HepG2 (cell line): ENCODE measurements at regions not wholly inside any gene's neighbourhood (a gene's known extent, or its start where the extent isn't known, plus 50 kb on each side); places are given as distances from the start of the nearest gene placed in this dataset.
A peak's percentile ranks its signal among the peaks of the same experiment; 100 is the strongest.

Experiments used
- ARNTL ChIP-seq: sonication (generic); formaldehyde crosslinking; IDR thresholded peaks from 2 replicates; pipeline ENCODE4 v1.4.0; 2020; ENCODE audit warnings: mild to moderate bottlenecking, missing genetic modification reagents
- GTF3A ChIP-seq: sonication (generic); formaldehyde crosslinking; conservative IDR thresholded peaks from 2 replicates; pipeline ENCODE4 v1.4.0; 2020; ENCODE audit warnings: mild to moderate bottlenecking, missing genetic modification reagents
- HIC2 ChIP-seq: sonication (generic); formaldehyde crosslinking; IDR thresholded peaks from 2 replicates; pipeline ENCODE4 v1.9.0; 2022; ENCODE audit warnings: low read depth, missing genetic modification reagents
- HMGXB4 ChIP-seq, 2 experiments: sonication (generic) in 1 of 2; formaldehyde crosslinking in 1 of 2; IDR thresholded peaks; 2 replicates each; pipeline versions ENCODE4 v1.4.0 to v1.6.1; 2018 to 2020; ENCODE audit warnings: missing genetic modification reagents in 2 of 2, borderline replicate concordance in 1 of 2, low read depth in 1 of 2, mild to moderate bottlenecking in 1 of 2, missing biosample characterization in 1 of 2
- HOXA7 ChIP-seq: sonication (generic); formaldehyde crosslinking; IDR thresholded peaks from 2 replicates; pipeline ENCODE4 v1.8.1; 2022; ENCODE audit warnings: mild to moderate bottlenecking, missing genetic modification reagents, moderate library complexity
- IRF2 ChIP-seq: IDR thresholded peaks from 2 replicates; pipeline ENCODE4 v1.6.1; 2018; ENCODE audit warnings: missing genetic modification reagents, missing compliant biosample characterization
- KDM1A ChIP-seq: IDR thresholded peaks from 2 replicates; pipeline ENCODE4 v1.6.1; 2016; ENCODE audit warnings: missing compliant biosample characterization
- MBD4 ChIP-seq: IDR thresholded peaks from 2 replicates; pipeline ENCODE4 v1.6.1; 2012; ENCODE audit warnings: low read length, inconsistent platforms, borderline replicate concordance
- MIER3 ChIP-seq: IDR thresholded peaks from 2 replicates; pipeline ENCODE4 v1.6.1; 2016; ENCODE audit warnings: missing compliant biosample characterization, borderline replicate concordance
- MXD1 ChIP-seq: sonication (generic); formaldehyde crosslinking; IDR thresholded peaks from 2 replicates; pipeline ENCODE4 v1.4.0; 2020; ENCODE audit warnings: mild to moderate bottlenecking, missing genetic modification reagents
- NBN ChIP-seq: fragments of 450-650 bp; conservative IDR thresholded peaks from 2 replicates; pipeline ENCODE4 v1.6.1; 2017
- TBP ChIP-seq: sonication (generic); formaldehyde crosslinking; IDR thresholded peaks from 2 replicates; pipeline ENCODE4 v1.5.0; 2020; ENCODE audit warnings: missing genetic modification reagents
- ZNF280D ChIP-seq: sonication (generic); formaldehyde crosslinking; IDR thresholded peaks from 2 replicates; pipeline ENCODE4 v1.5.1; 2020; ENCODE audit warnings: mild to moderate bottlenecking, missing genetic modification reagents
- ZNF850 ChIP-seq: sonication (generic); formaldehyde crosslinking; conservative IDR thresholded peaks from 2 replicates; pipeline ENCODE4 v1.9.0; 2021; ENCODE audit warnings: mild to moderate bottlenecking, missing genetic modification reagents
- TF ChIP-seq, protein P1 (sequence below): sonication (generic); formaldehyde crosslinking; IDR thresholded peaks from 2 replicates; pipeline ENCODE4 v1.9.0; 2021; ENCODE audit warnings: missing genetic modification reagents, borderline replicate concordance
- TF ChIP-seq, protein P2 (sequence below): sonication (generic); formaldehyde crosslinking; IDR thresholded peaks from 2 replicates; pipeline ENCODE4 v1.9.0; 2021; ENCODE audit warnings: missing genetic modification reagents, mild to moderate bottlenecking, borderline replicate concordance

- peak; percentile 54; the same call in 1 of the 2 replicates for TF ChIP-seq ARNTL (CRISPR knock-in tag)
- peak; percentile 93 for TF ChIP-seq MIER3 (CRISPR knock-in tag)
- no peak for TF ChIP-seq HOXA7 (CRISPR knock-in tag)
- no peak for TF ChIP-seq GTF3A
- peak in 1 of 2 experiments; percentile 39; a peak in 1 of 4 replicates for TF ChIP-seq HMGXB4 (CRISPR knock-in tag; IDR thresholded peaks at IDR 0.05; ENCODE audit: borderline replicate concordance in 1 of 2, low read depth in 1 of 2)
- TF ChIP-seq ZNF280D: no peak
- no peak for TF ChIP-seq MXD1
- no peak for TF ChIP-seq HIC2
- TF ChIP-seq, protein P1, sequence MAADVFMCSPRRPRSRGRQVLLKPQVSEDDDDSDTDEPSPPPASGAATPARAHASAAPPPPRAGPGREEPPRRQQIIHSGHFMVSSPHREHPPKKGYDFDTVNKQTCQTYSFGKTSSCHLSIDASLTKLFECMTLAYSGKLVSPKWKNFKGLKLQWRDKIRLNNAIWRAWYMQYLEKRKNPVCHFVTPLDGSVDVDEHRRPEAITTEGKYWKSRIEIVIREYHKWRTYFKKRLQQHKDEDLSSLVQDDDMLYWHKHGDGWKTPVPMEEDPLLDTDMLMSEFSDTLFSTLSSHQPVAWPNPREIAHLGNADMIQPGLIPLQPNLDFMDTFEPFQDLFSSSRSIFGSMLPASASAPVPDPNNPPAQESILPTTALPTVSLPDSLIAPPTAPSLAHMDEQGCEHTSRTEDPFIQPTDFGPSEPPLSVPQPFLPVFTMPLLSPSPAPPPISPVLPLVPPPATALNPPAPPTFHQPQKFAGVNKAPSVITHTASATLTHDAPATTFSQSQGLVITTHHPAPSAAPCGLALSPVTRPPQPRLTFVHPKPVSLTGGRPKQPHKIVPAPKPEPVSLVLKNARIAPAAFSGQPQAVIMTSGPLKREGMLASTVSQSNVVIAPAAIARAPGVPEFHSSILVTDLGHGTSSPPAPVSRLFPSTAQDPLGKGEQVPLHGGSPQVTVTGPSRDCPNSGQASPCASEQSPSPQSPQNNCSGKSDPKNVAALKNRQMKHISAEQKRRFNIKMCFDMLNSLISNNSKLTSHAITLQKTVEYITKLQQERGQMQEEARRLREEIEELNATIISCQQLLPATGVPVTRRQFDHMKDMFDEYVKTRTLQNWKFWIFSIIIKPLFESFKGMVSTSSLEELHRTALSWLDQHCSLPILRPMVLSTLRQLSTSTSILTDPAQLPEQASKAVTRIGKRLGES (CRISPR knock-in tag): no peak
- no peak for TF ChIP-seq TBP
- no peak for TF ChIP-seq MBD4
- TF ChIP-seq NBN: no peak
- TF ChIP-seq, protein P2, sequence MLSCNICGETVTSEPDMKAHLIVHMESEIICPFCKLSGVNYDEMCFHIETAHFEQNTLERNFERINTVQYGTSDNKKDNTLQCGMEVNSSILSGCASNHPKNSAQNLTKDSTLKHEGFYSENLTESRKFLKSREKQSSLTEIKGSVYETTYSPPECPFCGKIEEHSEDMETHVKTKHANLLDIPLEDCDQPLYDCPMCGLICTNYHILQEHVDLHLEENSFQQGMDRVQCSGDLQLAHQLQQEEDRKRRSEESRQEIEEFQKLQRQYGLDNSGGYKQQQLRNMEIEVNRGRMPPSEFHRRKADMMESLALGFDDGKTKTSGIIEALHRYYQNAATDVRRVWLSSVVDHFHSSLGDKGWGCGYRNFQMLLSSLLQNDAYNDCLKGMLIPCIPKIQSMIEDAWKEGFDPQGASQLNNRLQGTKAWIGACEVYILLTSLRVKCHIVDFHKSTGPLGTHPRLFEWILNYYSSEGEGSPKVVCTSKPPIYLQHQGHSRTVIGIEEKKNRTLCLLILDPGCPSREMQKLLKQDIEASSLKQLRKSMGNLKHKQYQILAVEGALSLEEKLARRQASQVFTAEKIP: no peak
- TF ChIP-seq KDM1A (CRISPR knock-in tag): peak; percentile 86
- peak; percentile 95 for TF ChIP-seq IRF2 (CRISPR knock-in tag)
- TF ChIP-seq ZNF850 (CRISPR knock-in tag): no peak
Measured at GRCh38 chr10:3889961-3890522, 105.0 kb upstream of the KLF6 start (continued).
